Stomach (tissue), 8 donors: ENCODE measurements at regions not wholly inside any gene's neighbourhood (a gene's known extent, or its start where the extent isn't known, plus 50 kb on each side); places are given as distances from the start of the nearest gene placed in this dataset.
"Not testable (repeated sequence)": the region's sequence is repeated elsewhere in the genome, so short reads cannot be mapped to it uniquely, and the experiment has no call there.

Experiments
- DNase-seq, 2 donors: peaks; one replicate each; pipeline versions ENCODE4 v3.0.0 to v3.0.0-alpha.2; 2013 to 2019
- H3K27ac ChIP-seq, 5 donors: fragments of 200-600 bp in 4 of 5; sonication (generic) in 4 of 5; one replicate each; pipeline ENCODE4 v1.5.1; 2013 to 2019; ENCODE audit warnings: mild to moderate bottlenecking in 1 of 5, moderate library complexity in 1 of 5
- H3K27me3 ChIP-seq, 3 donors: fragments of 200-600 bp; sonication (generic); one replicate each; pipeline ENCODE4 v1.5.1; 2017 to 2019; ENCODE audit warnings: mixed run types in 1 of 3
- H3K36me3 ChIP-seq, 4 donors: fragments of 200-600 bp; sonication (generic); 1 replicate in 3 of 4; 2 replicates in 1 of 4; pipeline ENCODE4 v1.5.1; 2016 to 2019
- H3K4me1 ChIP-seq, 4 donors: fragments of 200-600 bp; sonication (generic); one replicate each; pipeline ENCODE4 v1.5.1; 2016 to 2019
- H3K4me3 ChIP-seq, 4 donors: fragments of 200-600 bp; sonication (generic) in 3 of 4; one replicate each; pipeline ENCODE4 v1.5.1; 2016 to 2019; ENCODE audit warnings: mild to moderate bottlenecking in 1 of 4
- H3K9me3 ChIP-seq, 4 donors: fragments of 200-600 bp; sonication (generic); one replicate each; pipeline ENCODE4 v1.5.1; 2016 to 2019
- EP300 ChIP-seq: sonication (generic); formaldehyde crosslinking; IDR thresholded peaks from one replicate; pipeline ENCODE4 v1.6.1; 2017; ENCODE audit warnings: antibody characterized with exemption
- POLR2A ChIP-seq, 4 donors: fragments of 450-650 bp; IDR thresholded peaks; one replicate each; pipeline ENCODE4 v1.6.1; 2016; ENCODE audit warnings: antibody characterized with exemption in 4 of 4, control low read depth in 2 of 4, mild to moderate bottlenecking in 1 of 4, moderate library complexity in 1 of 4
- POLR2AphosphoS5 ChIP-seq, 3 donors: sonication (generic); formaldehyde crosslinking; IDR thresholded peaks; one replicate each; pipeline ENCODE4 v1.6.1; 2016; ENCODE audit warnings: antibody characterized with exemption in 3 of 3
- WGBS, 5 donors: extraction: QIAGEN DNeasy Blood & Tissue Kit in 3 of 5; methylation state at CpG; one replicate each; pipeline versions ENCODE4 v1.1.5 to v1.1.7; 2013 to 2018; 5-methylcytosine and 5-hydroxymethylcytosine counted together
- intact Hi-C: fragments of 100-400 bp; cut with DNase I; formaldehyde crosslinking; loops from one replicate; pipeline ENCODE4 v1.15.1; 2023; ENCODE audit warnings: low total_unique reads
- TF ChIP-seq, protein P1 (sequence below), 7 experiments: fragments of 450-650 bp in 4 of 7; fragments of 200-600 bp in 3 of 7; sonication (generic) in 3 of 7; IDR thresholded peaks; one replicate each; pipeline ENCODE4 v1.5.1; 2016 to 2019; ENCODE audit warnings: antibody characterized with exemption in 7 of 7, control low read depth in 2 of 7, mild to moderate bottlenecking in 1 of 7
- donor health status: healthy with polysubstance abuse.
- donor health status: Bipolar disorder and iron deficiency.
- donor health status: healthy.

DNA sequence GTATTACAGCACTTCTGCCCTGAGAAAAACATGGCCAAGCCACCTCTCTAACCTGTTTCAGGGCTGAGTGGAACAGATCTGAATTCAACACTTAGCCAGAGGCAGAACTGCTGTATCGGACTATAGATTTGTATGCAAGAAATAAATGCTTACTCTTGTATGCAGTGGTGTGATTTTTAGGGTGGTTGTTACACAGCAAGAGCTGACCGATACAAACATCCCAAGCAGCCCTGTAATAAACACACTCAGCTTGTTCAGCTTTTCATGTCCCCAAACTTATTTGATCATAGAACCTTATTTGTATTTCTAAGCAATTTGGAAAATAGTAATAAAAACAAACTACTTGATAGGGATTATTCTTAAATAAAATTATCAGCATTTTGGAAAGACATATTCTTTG lies 84.9 kb upstream of the RPH3AL start:
- Histone ChIP-seq H3K9me3 (peaks cover 0 to 17% (median 3%) of the 10 kb centered on the region in 4 donors), H3K4me3 (no peak overlapping the region), H3K4me1 (no peaks in the 10 kb centered on the region), H3K27me3 (no peaks in the 10 kb centered on the region), H3K36me3 (peaks cover 0 to 17% (median 10%) of the 10 kb centered on the region in 4 donors), H3K27ac (no peak overlapping the region)
- no peak for DNase-seq
- intact Hi-C loops: no loop called here
- 94 to 97% (median 96%) methylated on average over 2 of the region's 2 CpGs for WGBS, 5 donors
- TF ChIP-seq, protein P1, sequence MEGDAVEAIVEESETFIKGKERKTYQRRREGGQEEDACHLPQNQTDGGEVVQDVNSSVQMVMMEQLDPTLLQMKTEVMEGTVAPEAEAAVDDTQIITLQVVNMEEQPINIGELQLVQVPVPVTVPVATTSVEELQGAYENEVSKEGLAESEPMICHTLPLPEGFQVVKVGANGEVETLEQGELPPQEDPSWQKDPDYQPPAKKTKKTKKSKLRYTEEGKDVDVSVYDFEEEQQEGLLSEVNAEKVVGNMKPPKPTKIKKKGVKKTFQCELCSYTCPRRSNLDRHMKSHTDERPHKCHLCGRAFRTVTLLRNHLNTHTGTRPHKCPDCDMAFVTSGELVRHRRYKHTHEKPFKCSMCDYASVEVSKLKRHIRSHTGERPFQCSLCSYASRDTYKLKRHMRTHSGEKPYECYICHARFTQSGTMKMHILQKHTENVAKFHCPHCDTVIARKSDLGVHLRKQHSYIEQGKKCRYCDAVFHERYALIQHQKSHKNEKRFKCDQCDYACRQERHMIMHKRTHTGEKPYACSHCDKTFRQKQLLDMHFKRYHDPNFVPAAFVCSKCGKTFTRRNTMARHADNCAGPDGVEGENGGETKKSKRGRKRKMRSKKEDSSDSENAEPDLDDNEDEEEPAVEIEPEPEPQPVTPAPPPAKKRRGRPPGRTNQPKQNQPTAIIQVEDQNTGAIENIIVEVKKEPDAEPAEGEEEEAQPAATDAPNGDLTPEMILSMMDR (IDR thresholded peaks at IDR 0.05): no peak
- TF ChIP-seq POLR2A (IDR thresholded peaks at IDR 0.05) (no peak), POLR2AphosphoS5 (IDR thresholded peaks at IDR 0.05) (no peak), EP300 (no peak)

DNA sequence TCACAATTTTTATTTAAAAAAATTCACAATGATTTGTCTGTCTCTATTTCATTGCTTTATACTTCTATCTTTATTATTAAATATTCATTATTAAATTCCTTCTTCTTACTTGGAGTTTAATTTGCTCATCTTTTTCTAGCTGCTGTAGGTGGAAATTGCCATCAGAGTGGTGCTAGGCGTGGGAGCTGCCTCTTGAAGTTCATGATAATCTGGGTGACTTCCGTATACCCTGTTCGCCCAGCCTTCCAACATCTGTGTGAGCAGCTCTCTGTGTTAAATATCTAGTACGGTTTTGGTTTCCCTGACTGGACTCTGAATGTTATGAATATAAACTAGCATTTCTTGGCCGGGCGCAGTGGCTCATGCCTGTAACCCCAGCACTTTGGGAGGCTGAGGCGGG lies 84.0 kb upstream of the RPH3AL start:
- no peaks in the 10 kb centered on the region for H3K27me3 ChIP-seq
- TF ChIP-seq POLR2A (IDR thresholded peaks at IDR 0.05) (no peak), EP300 (no peak), POLR2AphosphoS5 (IDR thresholded peaks at IDR 0.05) (no peak)
- TF ChIP-seq, protein P1 (IDR thresholded peaks at IDR 0.05): no peak
- DNase-seq: no peak
- WGBS, 5 donors: 85 to 91% (median 88%) methylated on average over 7 of the region's 7 CpGs
- H3K4me1 ChIP-seq: no peaks in the 10 kb centered on the region
- peaks cover 0 to 7% (median 3%) of the 10 kb centered on the region in 4 donors for H3K36me3 ChIP-seq
- intact Hi-C loops: no loop called here
- H3K4me3 ChIP-seq: no peak overlapping the region
- H3K9me3 ChIP-seq: peaks cover 0 to 17% (median 3%) of the 10 kb centered on the region in 4 donors
- no peak overlapping the region for H3K27ac ChIP-seq

DNA sequence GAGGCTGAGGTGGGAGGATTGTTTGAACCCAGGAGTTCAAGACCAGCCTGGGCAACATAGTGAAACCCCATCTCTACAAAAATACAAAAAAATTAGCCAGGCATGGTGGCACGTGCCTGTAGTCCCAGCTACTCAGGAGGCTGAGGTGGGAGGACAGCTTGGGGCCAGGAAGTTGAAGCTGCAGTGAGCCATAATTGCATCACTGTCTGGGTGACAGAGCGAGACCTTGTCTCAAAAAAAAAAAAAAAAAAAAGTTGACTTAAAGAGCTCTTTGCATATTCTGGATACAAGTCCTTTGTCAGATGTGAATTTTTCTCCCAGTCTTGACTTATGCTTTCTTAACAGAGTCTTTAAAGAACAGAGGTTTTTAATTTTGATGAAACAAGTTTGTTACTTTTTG lies 79.9 kb upstream of the RPH3AL start:
- H3K27ac ChIP-seq, H3K4me3 ChIP-seq, DNase-seq, intact Hi-C loops, H3K27me3 ChIP-seq, H3K4me1 ChIP-seq, H3K36me3 ChIP-seq: not testable (repeated sequence)
- H3K9me3 ChIP-seq: peaks cover 0 to 33% (median 15%) of the 10 kb centered on the region in 4 donors
- WGBS, 5 donors: 63 to 81% (median 69%) methylated on average over 2 of the region's 2 CpGs

GRCh38 chr17:431494-431893 lies 78.9 kb upstream of the RPH3AL start:
- no peaks in the 10 kb centered on the region for H3K4me1 ChIP-seq
- intact Hi-C loops: no loop called here
- H3K36me3 ChIP-seq: no peaks in the 10 kb centered on the region
- no peak overlapping the region for H3K27ac ChIP-seq
- TF ChIP-seq POLR2A (IDR thresholded peaks at IDR 0.05): no peak
- TF ChIP-seq, protein P1 (IDR thresholded peaks at IDR 0.05): no peak
- no peak for TF ChIP-seq POLR2AphosphoS5 (IDR thresholded peaks at IDR 0.05)
- no peak for TF ChIP-seq EP300
- no peaks in the 10 kb centered on the region for H3K27me3 ChIP-seq
- H3K9me3 ChIP-seq: peaks cover 0 to 31% (median 15%) of the 10 kb centered on the region in 4 donors
- H3K4me3 ChIP-seq: no peak overlapping the region
- 87 to 95% (median 91%) methylated on average over 4 of the region's 4 CpGs for WGBS, 5 donors
- no peak for DNase-seq

GRCh38 chr17:429589-429988 lies 77.0 kb upstream of the RPH3AL start:
- TF ChIP-seq EP300 (no peak), POLR2A (IDR thresholded peaks at IDR 0.05) (no peak), POLR2AphosphoS5 (IDR thresholded peaks at IDR 0.05) (no peak)
- TF ChIP-seq, protein P1 (IDR thresholded peaks at IDR 0.05): no peak
- Histone ChIP-seq H3K9me3 (peaks cover 0 to 19% (median 13%) of the 10 kb centered on the region in 4 donors), H3K4me1 (no peaks in the 10 kb centered on the region), H3K36me3 (no peaks in the 10 kb centered on the region), H3K4me3 (no peak overlapping the region), H3K27ac (no peak overlapping the region), H3K27me3 (no peaks in the 10 kb centered on the region)
- intact Hi-C loops: no loop called here
- 88 to 95% (median 93%) methylated on average over 8 of the region's 8 CpGs for WGBS, 5 donors
- DNase-seq: no peak
